HFF-Myc (cell line): ENCODE measurements at regions not wholly inside any gene's neighbourhood (a gene's known extent, or its start where the extent isn't known, plus 50 kb on each side); places are given as distances from the start of the nearest gene placed in this dataset.
"Not testable (repeated sequence)": the region's sequence is repeated elsewhere in the genome, so short reads cannot be mapped to it uniquely, and the experiment has no call there.

ENCODE experiments used
- DNase-seq: peaks from one replicate; pipeline ENCODE4 v3.0.0-alpha.2; 2011; ENCODE audit warnings: low read depth; ENCODE audit errors: extremely low read depth
- H3K4me3 ChIP-seq: replicated peaks from 2 replicates; pipeline ENCODE4 v1.5.1; 2011; ENCODE audit warnings: low read depth, mild to moderate bottlenecking, control low read depth, low read length
- CTCF ChIP-seq: IDR thresholded peaks from 2 replicates; pipeline ENCODE4 v1.5.1; 2012; ENCODE audit warnings: mild to moderate bottlenecking, low read depth, low read length, control low read depth; ENCODE audit errors: missing control alignments

GRCh38 chr11:98061858-98062257 is 958.9 kb upstream of the CNTN5 start:
- no peak for DNase-seq
- TF ChIP-seq CTCF: no peak
- no peak overlapping the region for H3K4me3 ChIP-seq

- TF ChIP-seq CTCF: no peak
- H3K4me3 ChIP-seq: no peak overlapping the region
- no peak for DNase-seq
Observed at GRCh38 chr11:98062714-98063113, 958.0 kb upstream of the CNTN5 start.

- no peak for DNase-seq
- TF ChIP-seq CTCF: no peak
- no peak overlapping the region for H3K4me3 ChIP-seq
Observed at GRCh38 chr11:98068251-98068650, 952.5 kb upstream of the CNTN5 start.

GRCh38 chr11:98069147-98069546 is 951.6 kb upstream of the CNTN5 start:
- H3K4me3 ChIP-seq: not testable (repeated sequence)

GRCh38 chr11:98069861-98070260 is 950.9 kb upstream of the CNTN5 start:
- TF ChIP-seq CTCF: no peak

More at GRCh38 chr11:98069147-98069546, 951.6 kb upstream of the CNTN5 start:
- DNase-seq: not testable (repeated sequence)

GRCh38 chr11:98090861-98091505 is 929.8 kb upstream of the CNTN5 start:
- no peak overlapping the region for H3K4me3 ChIP-seq
- no peak for DNase-seq
- TF ChIP-seq CTCF: no peak

More at GRCh38 chr11:98069861-98070260, 950.9 kb upstream of the CNTN5 start:
- DNase-seq: no peak
- no peak overlapping the region for H3K4me3 ChIP-seq

GRCh38 chr11:98099371-98099770 is 921.4 kb upstream of the CNTN5 start:
- H3K4me3 ChIP-seq: no peak overlapping the region
- DNase-seq: no peak
- no peak for TF ChIP-seq CTCF
